ENCODE measurements at regions not wholly inside any gene's neighbourhood (a gene's known extent, or its start where the extent isn't known, plus 50 kb on each side); places are given as distances from the start of the nearest gene placed in this dataset.

DNA sequence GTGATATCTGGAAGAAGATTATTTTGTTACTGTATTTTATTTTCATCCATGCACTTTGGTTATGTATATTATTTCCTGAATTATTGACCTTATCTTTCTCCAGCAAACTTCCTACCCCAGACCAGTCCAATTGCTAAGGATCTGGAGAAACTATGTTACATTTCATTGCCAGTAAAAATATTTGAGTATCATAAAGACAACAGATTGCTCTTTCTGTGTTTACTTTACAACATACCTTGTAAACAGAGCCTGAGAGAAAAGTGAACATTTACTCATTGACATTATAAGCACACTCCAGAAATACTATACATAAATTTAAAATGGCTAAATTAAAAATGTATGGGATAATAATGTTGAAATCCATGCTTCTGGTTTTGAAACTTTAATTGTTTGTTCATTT, 186.2 kb upstream of the FAM3C start:
- H2AFZ ChIP-seq (ENCODE audit: low read length) = no peak overlapping the region
- no peaks in the 10 kb centered on the region for H3K27me3 ChIP-seq (ENCODE audit: insufficient read depth, low read length, poor library complexity, severe bottlenecking)
- no peaks in the 10 kb centered on the region for H3K9me3 ChIP-seq (ENCODE audit: insufficient read depth, low read depth, low read length)
- H3K36me3 ChIP-seq (ENCODE audit: insufficient read depth, low read length) = no peaks in the 10 kb centered on the region
- no peaks in the 10 kb centered on the region for H3F3A ChIP-seq (ENCODE audit: low read depth)
- H3K4me1 ChIP-seq (ENCODE audit: insufficient read depth, low read length, poor library complexity, severe bottlenecking) = no peaks in the 10 kb centered on the region
- H3K9me2 ChIP-seq (replicated peaks; ENCODE audit: low read depth, low read length) = no peaks in the 10 kb centered on the region
- H3K9ac ChIP-seq (ENCODE audit: low read depth, low read length, poor library complexity, severe bottlenecking) = no peak overlapping the region
- H4K20me1 ChIP-seq (ENCODE audit: insufficient read depth, low read length, poor library complexity, severe bottlenecking) = no peaks in the 10 kb centered on the region
- H3K4me3 ChIP-seq (ENCODE audit: low read length, poor library complexity, severe bottlenecking) = no peak overlapping the region
- TF ChIP-seq, protein P1, sequence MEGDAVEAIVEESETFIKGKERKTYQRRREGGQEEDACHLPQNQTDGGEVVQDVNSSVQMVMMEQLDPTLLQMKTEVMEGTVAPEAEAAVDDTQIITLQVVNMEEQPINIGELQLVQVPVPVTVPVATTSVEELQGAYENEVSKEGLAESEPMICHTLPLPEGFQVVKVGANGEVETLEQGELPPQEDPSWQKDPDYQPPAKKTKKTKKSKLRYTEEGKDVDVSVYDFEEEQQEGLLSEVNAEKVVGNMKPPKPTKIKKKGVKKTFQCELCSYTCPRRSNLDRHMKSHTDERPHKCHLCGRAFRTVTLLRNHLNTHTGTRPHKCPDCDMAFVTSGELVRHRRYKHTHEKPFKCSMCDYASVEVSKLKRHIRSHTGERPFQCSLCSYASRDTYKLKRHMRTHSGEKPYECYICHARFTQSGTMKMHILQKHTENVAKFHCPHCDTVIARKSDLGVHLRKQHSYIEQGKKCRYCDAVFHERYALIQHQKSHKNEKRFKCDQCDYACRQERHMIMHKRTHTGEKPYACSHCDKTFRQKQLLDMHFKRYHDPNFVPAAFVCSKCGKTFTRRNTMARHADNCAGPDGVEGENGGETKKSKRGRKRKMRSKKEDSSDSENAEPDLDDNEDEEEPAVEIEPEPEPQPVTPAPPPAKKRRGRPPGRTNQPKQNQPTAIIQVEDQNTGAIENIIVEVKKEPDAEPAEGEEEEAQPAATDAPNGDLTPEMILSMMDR (conservative IDR thresholded peaks at IDR 0.05; ENCODE audit: low read length) = no peak
- no peak for TF ChIP-seq EZH2phosphoT487 (IDR thresholded peaks at IDR 0.05; ENCODE audit: borderline replicate concordance)
- H3K79me2 ChIP-seq (ENCODE audit: insufficient read depth, low read length) = no peaks in the 10 kb centered on the region
- H3K4me2 ChIP-seq (ENCODE audit: low read depth, low read length, poor library complexity, severe bottlenecking) = no peak overlapping the region

DNA sequence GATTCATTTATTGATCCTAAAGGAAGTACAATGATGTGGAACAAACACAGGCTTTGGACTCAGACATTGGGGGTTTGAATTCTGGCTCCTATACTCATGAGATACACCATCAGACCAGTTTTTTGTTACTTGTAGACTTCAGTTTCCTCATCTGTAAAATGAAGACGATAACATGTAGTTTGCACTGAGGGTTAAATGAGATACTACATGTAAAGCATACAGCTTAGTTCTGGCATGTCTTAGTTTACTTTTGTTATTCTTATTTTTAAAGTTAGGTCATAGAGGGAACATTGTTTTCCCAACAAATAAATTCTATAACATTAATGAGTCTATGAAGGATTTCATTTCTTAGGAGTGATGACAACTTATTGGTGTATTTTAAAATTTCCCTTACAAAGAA, 183.5 kb upstream of the FAM3C start:
- H3F3A ChIP-seq (ENCODE audit: low read depth) = no peaks in the 10 kb centered on the region
- H3K9ac ChIP-seq (ENCODE audit: low read depth, low read length, poor library complexity, severe bottlenecking) = no peak overlapping the region
- H2AFZ ChIP-seq (ENCODE audit: low read length) = no peak overlapping the region
- no peaks in the 10 kb centered on the region for H3K27me3 ChIP-seq (ENCODE audit: insufficient read depth, low read length, poor library complexity, severe bottlenecking)
- no peaks in the 10 kb centered on the region for H3K9me2 ChIP-seq (replicated peaks; ENCODE audit: low read depth, low read length)
- TF ChIP-seq EZH2phosphoT487 (IDR thresholded peaks at IDR 0.05; ENCODE audit: borderline replicate concordance) = no peak
- no peaks in the 10 kb centered on the region for H3K9me3 ChIP-seq (ENCODE audit: insufficient read depth, low read depth, low read length)
- no peak overlapping the region for H3K4me2 ChIP-seq (ENCODE audit: low read depth, low read length, poor library complexity, severe bottlenecking)
- no peaks in the 10 kb centered on the region for H3K79me2 ChIP-seq (ENCODE audit: insufficient read depth, low read length)
- H4K20me1 ChIP-seq (ENCODE audit: insufficient read depth, low read length, poor library complexity, severe bottlenecking) = no peaks in the 10 kb centered on the region
- H3K4me3 ChIP-seq (ENCODE audit: low read length, poor library complexity, severe bottlenecking) = no peak overlapping the region
- H3K4me1 ChIP-seq (ENCODE audit: insufficient read depth, low read length, poor library complexity, severe bottlenecking) = no peaks in the 10 kb centered on the region
- no peaks in the 10 kb centered on the region for H3K36me3 ChIP-seq (ENCODE audit: insufficient read depth, low read length)

DNA sequence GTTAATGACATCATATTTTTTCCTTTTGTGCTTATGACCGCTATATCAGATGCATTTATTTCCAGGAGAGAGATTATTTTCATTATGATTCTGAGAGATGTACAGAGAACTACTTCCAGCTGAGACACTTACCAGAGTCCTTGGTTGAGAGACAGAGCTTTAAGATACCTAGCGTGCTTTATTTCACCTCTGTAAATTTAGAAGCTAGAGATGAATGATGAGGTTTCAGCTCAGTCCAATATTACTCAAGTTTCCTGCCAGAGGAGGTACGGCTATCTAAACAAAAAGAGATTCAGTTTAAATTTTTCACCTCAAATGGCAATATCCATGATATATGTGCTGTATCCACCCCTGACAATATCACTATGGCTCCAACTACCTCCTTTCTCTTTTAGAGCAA, 182.6 kb upstream of the FAM3C start:
- Histone ChIP-seq H3K9me2 (replicated peaks; ENCODE audit: low read depth, low read length) (no peaks in the 10 kb centered on the region), H3K9me3 (ENCODE audit: insufficient read depth, low read depth, low read length) (no peaks in the 10 kb centered on the region), H3K4me3 (ENCODE audit: low read length, poor library complexity, severe bottlenecking) (no peak overlapping the region), H3K27me3 (ENCODE audit: insufficient read depth, low read length, poor library complexity, severe bottlenecking) (no peaks in the 10 kb centered on the region), H3K4me2 (ENCODE audit: low read depth, low read length, poor library complexity, severe bottlenecking) (no peak overlapping the region), H3K9ac (ENCODE audit: low read depth, low read length, poor library complexity, severe bottlenecking) (no peak overlapping the region), H3K4me1 (ENCODE audit: insufficient read depth, low read length, poor library complexity, severe bottlenecking) (no peaks in the 10 kb centered on the region), H2AFZ (ENCODE audit: low read length) (no peak overlapping the region), H3K79me2 (ENCODE audit: insufficient read depth, low read length) (no peaks in the 10 kb centered on the region), H4K20me1 (ENCODE audit: insufficient read depth, low read length, poor library complexity, severe bottlenecking) (no peaks in the 10 kb centered on the region), H3F3A (ENCODE audit: low read depth) (no peaks in the 10 kb centered on the region), H3K36me3 (ENCODE audit: insufficient read depth, low read length) (no peaks in the 10 kb centered on the region)
- TF ChIP-seq, protein P1 (conservative IDR thresholded peaks at IDR 0.05; ENCODE audit: low read length) = no peak
- TF ChIP-seq EZH2phosphoT487 (IDR thresholded peaks at IDR 0.05; ENCODE audit: borderline replicate concordance) = no peak

DNA sequence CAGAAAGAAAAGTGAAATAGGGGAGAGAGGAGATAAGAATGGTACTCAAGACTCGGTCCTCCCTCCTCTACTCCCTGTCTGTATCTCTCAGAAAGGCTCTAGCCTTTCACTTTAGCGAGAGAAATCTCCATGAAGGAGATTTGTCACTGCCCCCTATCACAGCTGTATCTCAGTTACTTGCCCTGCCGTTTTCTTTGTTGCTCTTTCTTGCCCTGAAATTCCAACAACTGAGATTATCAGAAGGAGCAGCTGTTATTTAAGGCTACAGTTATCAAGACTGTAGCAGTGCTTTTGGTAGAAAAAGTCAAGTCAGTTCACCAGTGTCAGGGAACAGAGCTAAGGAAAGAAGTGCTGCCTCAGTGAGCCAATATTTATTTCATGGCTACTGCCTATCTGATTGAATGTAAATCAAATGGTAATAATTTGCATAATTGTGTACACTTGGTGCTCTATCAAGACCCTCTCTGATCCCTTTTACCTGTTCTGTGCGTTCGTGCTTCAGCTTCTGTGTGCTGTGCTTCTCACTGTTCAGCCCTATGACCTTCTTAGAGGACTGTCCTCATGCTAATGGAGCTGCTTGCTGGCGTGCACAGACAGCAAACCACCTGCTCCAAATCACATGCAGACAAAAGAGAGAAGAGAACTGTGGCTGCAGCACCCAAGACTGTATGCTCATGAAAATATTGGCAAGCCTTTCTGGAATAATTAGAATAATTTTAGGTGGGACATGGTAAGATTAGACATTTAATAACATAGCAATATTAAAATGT, 180.2 kb upstream of the FAM3C start:
- no peak for TF ChIP-seq EZH2phosphoT487 (IDR thresholded peaks at IDR 0.05; ENCODE audit: borderline replicate concordance)
- TF ChIP-seq, protein P1 (conservative IDR thresholded peaks at IDR 0.05; ENCODE audit: low read length) = no peak
- Histone ChIP-seq H3K9me2 (replicated peaks; ENCODE audit: low read depth, low read length) (no peaks in the 10 kb centered on the region), H4K20me1 (ENCODE audit: insufficient read depth, low read length, poor library complexity, severe bottlenecking) (no peaks in the 10 kb centered on the region), H3F3A (ENCODE audit: low read depth) (no peaks in the 10 kb centered on the region), H3K4me2 (ENCODE audit: low read depth, low read length, poor library complexity, severe bottlenecking) (no peak overlapping the region), H3K27me3 (ENCODE audit: insufficient read depth, low read length, poor library complexity, severe bottlenecking) (no peaks in the 10 kb centered on the region), H3K36me3 (ENCODE audit: insufficient read depth, low read length) (no peaks in the 10 kb centered on the region), H3K79me2 (ENCODE audit: insufficient read depth, low read length) (no peaks in the 10 kb centered on the region), H3K4me1 (ENCODE audit: insufficient read depth, low read length, poor library complexity, severe bottlenecking) (no peaks in the 10 kb centered on the region), H2AFZ (ENCODE audit: low read length) (no peak overlapping the region), H3K9me3 (ENCODE audit: insufficient read depth, low read depth, low read length) (no peaks in the 10 kb centered on the region), H3K4me3 (ENCODE audit: low read length, poor library complexity, severe bottlenecking) (no peak overlapping the region), H3K9ac (ENCODE audit: low read depth, low read length, poor library complexity, severe bottlenecking) (no peak overlapping the region)

All from Loucy (cell line).